ENCODE measurements at regions not wholly inside any gene's neighbourhood (a gene's known extent, or its start where the extent isn't known, plus 50 kb on each side); places are given as distances from the start of the nearest gene placed in this dataset.
"Not testable (repeated sequence)": the region's sequence is repeated elsewhere in the genome, so short reads cannot be mapped to it uniquely, and the experiment has no call there.

DNA sequence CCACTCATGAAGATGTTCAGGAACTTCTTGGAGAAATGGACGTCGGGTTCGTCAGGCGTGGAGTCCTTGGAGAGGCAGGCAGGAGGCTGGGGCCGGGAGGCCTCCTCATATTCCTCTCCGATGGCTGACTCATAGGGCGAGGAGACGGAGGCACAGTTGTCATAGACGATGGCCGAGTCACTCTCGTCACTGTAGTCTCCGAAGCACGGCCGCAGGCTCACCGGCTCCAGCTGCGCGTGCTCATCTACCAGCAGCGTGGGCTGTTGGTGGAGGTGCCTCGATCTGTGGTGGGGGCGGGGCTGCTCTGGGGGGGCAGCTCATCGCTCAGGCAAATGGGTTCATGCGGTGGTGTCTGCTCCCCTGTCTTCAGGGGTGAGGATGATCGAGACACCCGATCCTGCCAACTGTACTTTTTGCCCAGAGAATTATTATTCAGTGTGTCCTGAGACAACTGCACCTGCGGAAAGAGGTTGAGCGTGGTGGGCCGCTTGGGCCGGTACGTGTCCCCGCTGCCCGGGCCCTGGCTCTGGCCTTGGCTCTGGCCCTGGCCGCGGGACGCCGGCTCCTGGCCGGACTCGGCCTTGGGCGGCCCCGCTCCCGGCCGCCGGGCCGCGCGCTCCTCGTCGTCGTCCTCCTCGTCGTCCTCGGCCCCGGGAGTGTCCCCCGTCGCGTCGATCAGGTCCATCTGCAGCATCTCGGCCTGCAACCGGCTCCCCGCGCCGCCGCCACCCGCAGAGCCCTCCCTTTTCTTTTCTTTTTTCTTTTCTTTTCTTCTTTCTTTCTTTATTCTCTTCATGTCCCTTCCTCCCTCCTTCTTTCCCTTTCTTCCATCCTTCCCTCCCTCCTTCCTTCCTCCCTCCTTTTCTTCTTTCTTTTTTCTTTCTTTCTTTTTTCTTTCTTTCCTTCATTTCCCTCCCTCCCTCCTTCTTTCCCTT is 111.4 kb upstream of the PLEKHM1 start:
- not testable (repeated sequence) for H3K4me3 Mint-ChIP-seq, H3K4me1 Mint-ChIP-seq

DNA sequence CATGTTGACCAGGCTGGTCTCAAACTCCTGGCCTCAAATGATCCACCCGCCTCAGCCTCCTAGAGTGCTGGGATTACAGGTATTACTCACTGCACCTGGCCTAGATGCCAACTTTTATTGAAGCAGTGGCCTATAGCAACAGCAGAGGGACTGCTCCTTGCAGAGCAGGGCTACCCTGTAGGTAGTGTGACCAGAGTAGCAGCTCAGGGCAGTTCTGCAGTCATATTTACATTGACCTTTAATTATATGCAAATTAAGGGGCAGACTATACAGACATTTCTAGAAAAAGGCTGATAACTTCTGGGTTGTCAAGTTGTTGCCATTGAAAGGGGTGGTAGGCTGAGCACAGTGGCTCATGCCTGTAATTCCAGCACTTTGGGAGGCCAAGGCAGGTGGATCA is 115.2 kb upstream of the PLEKHM1 start:
- not testable (repeated sequence) for H3K9me3 Mint-ChIP-seq; H3K27me3 Mint-ChIP-seq (ENCODE audit: low read depth in 3 of 3); H3K27ac Mint-ChIP-seq; H3K36me3 Mint-ChIP-seq; H3K4me1 Mint-ChIP-seq; DNase-seq; H3K4me3 Mint-ChIP-seq

More for the DNA sequence above, 111.4 kb upstream of the PLEKHM1 start:
- H3K27ac Mint-ChIP-seq; H3K9me3 Mint-ChIP-seq; H3K27me3 Mint-ChIP-seq (ENCODE audit: low read depth in 3 of 3); DNase-seq; H3K36me3 Mint-ChIP-seq: not testable (repeated sequence)

DNA sequence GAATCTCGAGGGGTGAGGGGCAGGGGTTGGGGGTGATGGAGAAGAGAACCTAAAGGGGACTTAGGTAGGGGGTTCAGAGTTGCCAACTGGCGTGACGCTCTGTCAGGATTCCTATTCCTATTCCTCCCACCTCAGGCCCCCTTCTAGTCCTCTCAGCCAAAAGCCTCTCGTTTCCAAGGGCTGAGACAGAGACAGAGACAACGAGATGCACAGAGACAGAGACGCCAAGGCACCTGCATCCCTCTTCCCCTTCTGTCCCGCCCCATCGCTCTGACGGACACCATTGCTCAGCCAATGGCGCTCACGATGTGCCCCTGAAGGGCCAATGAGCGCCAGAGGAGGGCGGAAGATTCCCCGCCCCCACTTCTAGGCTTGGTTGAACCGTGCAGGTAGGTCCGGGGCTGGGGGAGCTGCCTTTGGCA is 129.5 kb upstream of the PLEKHM1 start:
- not testable (repeated sequence) for H3K36me3 Mint-ChIP-seq; H3K27me3 Mint-ChIP-seq (ENCODE audit: low read depth in 3 of 3); H3K4me1 Mint-ChIP-seq; H3K9me3 Mint-ChIP-seq
- Mint-ChIP-seq H3K27ac (peak overlapping the region in 4 of 6 donors; percentile 14 to 87 (median 72)), H3K4me3 (peak overlapping the region; percentile 77 to 87 (median 86))
- peak; percentile 71 to 84 (median 78) for DNase-seq

- DNase-seq, H3K4me1 Mint-ChIP-seq: not testable (repeated sequence)
These were observed 129.9 kb upstream of the PLEKHM1 start for GRCh38 chr17:45620468-45620867.

DNA sequence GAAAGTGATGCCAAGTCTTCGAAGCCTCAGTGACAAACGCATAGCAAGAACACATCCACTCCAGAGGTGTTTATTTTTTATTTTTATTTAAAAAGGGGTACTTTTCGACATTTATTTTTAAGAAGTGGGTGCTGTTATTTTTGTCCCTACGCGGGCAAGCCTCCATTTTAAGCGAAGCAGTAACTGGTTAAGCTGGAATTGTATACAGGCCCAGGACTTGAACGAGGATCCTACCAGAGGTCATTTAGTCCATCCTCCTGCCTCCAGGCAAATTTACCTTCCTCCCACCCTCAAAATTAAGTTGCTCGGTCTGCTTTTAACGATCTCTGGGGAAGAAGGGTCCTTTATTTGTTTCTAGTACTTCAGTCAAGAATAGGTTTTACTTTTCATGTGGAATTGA is 130.6 kb upstream of the PLEKHM1 start:
- H3K27ac Mint-ChIP-seq; H3K27me3 Mint-ChIP-seq (ENCODE audit: low read depth in 3 of 3); H3K36me3 Mint-ChIP-seq; DNase-seq; H3K4me1 Mint-ChIP-seq; H3K9me3 Mint-ChIP-seq: not testable (repeated sequence)
- H3K4me3 Mint-ChIP-seq, result peak overlapping the region in 4 of 5 donors; percentile 33 to 66 (median 56)

More at GRCh38 chr17:45620468-45620867, 129.9 kb upstream of the PLEKHM1 start:
- not testable (repeated sequence) for H3K9me3 Mint-ChIP-seq; H3K27ac Mint-ChIP-seq; H3K27me3 Mint-ChIP-seq (ENCODE audit: low read depth in 3 of 3); H3K36me3 Mint-ChIP-seq
- H3K4me3 Mint-ChIP-seq, result peak overlapping the region in 4 of 5 donors; percentile 77 to 86 (median 86)

- H3K9me3 Mint-ChIP-seq; H3K27ac Mint-ChIP-seq; DNase-seq; H3K27me3 Mint-ChIP-seq (ENCODE audit: low read depth in 3 of 3); H3K36me3 Mint-ChIP-seq; H3K4me1 Mint-ChIP-seq; H3K4me3 Mint-ChIP-seq: not testable (repeated sequence)
These were observed 131.8 kb upstream of the PLEKHM1 start for GRCh38 chr17:45622295-45622694.

DNA sequence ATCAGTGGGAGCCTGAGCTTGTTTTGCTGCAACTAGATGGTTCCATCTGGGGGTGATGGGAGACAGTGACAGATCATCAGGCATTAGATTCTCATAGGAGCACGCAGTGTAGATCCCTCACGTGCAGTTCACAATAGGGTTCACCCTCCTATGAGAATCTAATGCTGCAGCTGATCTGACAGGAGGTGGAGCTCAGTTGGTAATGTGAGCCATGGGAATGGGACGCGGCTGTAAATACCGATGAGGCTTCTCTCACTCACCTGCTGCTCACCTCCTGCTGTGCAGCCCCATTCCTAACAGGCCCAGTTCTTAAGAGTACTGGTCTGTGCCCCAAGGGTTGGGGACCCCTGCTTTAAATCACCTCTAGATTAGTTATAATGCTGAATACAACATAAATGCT is 137.5 kb upstream of the PLEKHM1 start:
- H3K4me3 Mint-ChIP-seq, result no peak overlapping the region
- no peaks in the 10 kb centered on the region for H3K4me1 Mint-ChIP-seq
- H3K36me3 Mint-ChIP-seq, result peaks cover 10 to 32% (median 20%) of the 10 kb centered on the region in 3 donors
- no peak overlapping the region for H3K27ac Mint-ChIP-seq
- no peak for DNase-seq
- no peaks in the 10 kb centered on the region for H3K27me3 Mint-ChIP-seq (ENCODE audit: low read depth in 3 of 3)
- H3K9me3 Mint-ChIP-seq, result no peaks in the 10 kb centered on the region

DNA sequence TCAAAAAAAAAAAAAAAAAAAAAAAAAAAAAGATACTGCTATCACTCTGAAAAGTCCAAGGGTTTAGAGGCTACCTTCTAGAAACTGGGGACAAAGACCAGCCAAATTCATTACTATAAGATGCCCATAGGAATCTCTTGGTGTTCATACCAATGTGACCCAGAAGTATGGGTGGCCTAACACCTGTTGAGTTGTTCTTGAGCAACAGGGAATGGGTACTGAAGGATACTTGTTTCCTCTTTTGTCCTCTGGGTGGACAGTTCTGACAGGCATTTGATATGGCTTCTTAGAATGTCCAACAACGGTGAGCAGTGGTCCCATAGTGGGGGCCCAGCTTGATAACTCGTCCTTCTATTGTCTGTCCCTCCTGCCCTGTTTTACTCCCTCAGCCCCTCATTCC is 141.4 kb upstream of the PLEKHM1 start:
- DNase-seq, result no peak
- Mint-ChIP-seq H3K27me3 (ENCODE audit: low read depth in 3 of 3) (no peaks in the 10 kb centered on the region), H3K9me3 (no peaks in the 10 kb centered on the region), H3K4me1 (no peaks in the 10 kb centered on the region), H3K36me3 (peaks cover 29 to 52% (median 29%) of the 10 kb centered on the region in 3 donors), H3K4me3 (no peak overlapping the region), H3K27ac (no peak overlapping the region)

DNA sequence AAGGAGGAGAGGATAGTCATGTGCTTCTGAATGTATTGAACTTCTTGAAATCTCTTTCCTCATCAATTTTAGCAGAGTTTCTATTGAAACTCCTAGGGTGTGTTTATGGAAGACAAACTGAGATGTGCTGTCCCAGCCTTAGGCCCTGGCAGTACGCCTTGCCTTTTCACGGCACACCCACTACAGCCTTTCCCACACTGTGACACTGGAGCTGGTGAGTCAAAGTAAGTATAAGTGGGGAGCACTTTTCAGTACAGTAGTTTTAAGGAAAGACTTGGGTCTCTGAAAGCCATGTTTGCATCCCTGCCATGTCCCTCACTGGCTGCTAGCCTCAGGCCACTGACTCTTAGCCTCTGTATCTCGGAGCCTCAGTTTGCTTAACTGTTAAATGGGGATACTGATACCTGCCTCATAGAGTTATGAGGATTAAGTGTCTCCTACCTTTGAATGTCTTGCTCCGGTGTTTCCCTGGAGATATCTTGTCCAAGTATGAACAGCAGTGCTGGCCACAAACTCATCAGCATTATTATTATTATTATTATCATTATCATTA is 144.7 kb upstream of the CRHR1 start:
- Mint-ChIP-seq H3K27ac (peak overlapping the region in 1 of 6 donors; percentile 34), H3K4me1 (peaks cover 15% of the 10 kb centered on the region in 2 donors), H3K36me3 (peaks cover 9 to 14% (median 14%) of the 10 kb centered on the region in 3 donors), H3K9me3 (no peaks in the 10 kb centered on the region), H3K27me3 (ENCODE audit: low read depth in 3 of 3) (peaks cover 3 to 9% (median 4%) of the 10 kb centered on the region in 3 donors), H3K4me3 (no peak overlapping the region)
- DNase-seq, result no peak

DNA sequence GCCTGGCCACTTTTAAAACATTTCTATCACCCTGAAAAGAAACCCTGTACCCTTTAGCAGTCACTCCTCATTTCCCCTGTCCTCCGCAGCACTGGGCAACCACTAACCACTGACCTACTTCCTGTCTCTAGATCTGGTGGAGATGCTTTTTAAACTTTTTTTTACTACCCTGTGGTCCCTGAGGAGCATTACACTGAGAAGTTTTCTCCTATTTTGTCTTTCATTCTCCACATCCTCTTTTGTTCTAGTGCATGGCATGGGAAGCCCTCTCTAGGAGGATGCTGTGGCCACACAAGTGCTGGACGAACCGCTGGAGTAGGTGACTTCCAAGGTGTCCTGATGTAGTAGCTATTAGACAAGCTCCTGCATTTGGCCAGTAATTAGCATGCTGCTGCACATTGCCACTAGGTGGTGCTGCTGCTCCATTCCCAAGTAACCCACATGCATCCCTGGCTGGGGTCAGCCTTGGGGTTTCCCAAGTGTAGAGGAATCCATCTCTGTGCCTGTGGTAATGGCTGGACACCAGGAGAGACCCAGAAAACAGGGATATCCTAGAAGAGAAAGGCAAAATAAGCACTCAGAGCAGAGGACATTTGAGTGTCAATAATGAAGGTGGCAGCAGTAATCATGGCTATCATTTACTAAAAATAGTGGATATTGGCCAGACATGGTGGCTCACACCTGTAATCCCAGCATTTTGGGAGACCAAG is 143.8 kb upstream of the CRHR1 start:
- Mint-ChIP-seq H3K4me1 (peaks cover 15% of the 10 kb centered on the region in 2 donors), H3K27me3 (ENCODE audit: low read depth in 3 of 3) (peaks cover 3 to 9% (median 8%) of the 10 kb centered on the region in 3 donors), H3K9me3 (no peaks in the 10 kb centered on the region), H3K27ac (peak overlapping the region; percentile 53 to 77 (median 66)), H3K4me3 (peak overlapping the region; percentile 44 to 73 (median 60)), H3K36me3 (peaks cover 9 to 12% (median 12%) of the 10 kb centered on the region in 3 donors)
- DNase-seq, result peak; percentile 76 to 81 (median 80)

DNA sequence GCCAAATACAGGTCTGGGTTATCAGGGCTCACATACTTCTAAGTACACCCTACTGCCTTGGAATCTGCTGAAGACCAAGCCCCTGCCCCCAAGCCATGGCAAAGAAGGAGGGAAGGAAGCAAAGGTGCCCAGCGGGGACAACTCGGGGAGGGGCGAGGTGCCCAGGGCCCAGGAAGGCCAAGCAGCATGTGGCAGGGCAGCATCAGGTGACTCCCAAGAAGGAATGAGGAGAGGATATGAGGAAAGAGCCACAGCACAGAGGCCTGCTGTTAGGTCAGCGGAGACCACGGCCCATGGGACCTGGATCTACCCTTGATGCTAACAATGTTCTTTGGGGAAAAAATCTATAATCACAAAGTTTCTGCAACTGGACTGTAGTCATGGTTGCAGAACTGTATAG is 142.6 kb upstream of the CRHR1 start:
- H3K36me3 Mint-ChIP-seq, result peaks cover 0 to under 1% (median 0%) of the 10 kb centered on the region in 3 donors
- peaks cover 3 to 9% (median 9%) of the 10 kb centered on the region in 3 donors for H3K27me3 Mint-ChIP-seq (ENCODE audit: low read depth in 3 of 3)
- H3K4me3 Mint-ChIP-seq, result no peak overlapping the region
- H3K9me3 Mint-ChIP-seq, result no peaks in the 10 kb centered on the region
- no peak overlapping the region for H3K27ac Mint-ChIP-seq
- peaks cover 20 to 21% of the 10 kb centered on the region in 2 donors for H3K4me1 Mint-ChIP-seq
- DNase-seq, result no peak

DNA sequence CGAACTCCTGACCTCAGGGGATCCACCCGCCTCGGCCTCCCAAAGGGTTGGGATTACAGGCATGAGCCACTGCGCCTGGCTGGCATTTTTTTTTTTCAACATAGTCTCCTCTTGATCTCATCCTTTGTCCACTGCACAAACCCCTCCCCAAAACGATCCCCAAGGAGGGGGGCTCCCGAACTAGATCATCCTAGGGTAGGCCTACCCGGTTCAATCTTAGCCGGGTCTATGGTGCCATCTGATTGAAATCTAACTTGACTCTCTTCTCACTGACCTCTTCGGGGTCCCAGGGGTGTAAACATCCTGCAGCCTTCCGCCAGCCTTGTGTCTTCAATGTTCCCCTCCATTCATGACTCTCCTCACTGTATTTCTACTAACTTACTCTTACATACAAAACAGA is 140.5 kb upstream of the CRHR1 start:
- Mint-ChIP-seq H3K9me3 (no peaks in the 10 kb centered on the region), H3K4me1 (peaks cover 20 to 24% of the 10 kb centered on the region in 2 donors), H3K27ac (peak overlapping the region in 1 of 6 donors; percentile 7), H3K36me3 (peaks cover 0 to 4% (median 0%) of the 10 kb centered on the region in 3 donors), H3K4me3 (no peak overlapping the region), H3K27me3 (ENCODE audit: low read depth in 3 of 3) (peaks cover 5 to 12% (median 9%) of the 10 kb centered on the region in 3 donors)
- DNase-seq, result no peak

DNA sequence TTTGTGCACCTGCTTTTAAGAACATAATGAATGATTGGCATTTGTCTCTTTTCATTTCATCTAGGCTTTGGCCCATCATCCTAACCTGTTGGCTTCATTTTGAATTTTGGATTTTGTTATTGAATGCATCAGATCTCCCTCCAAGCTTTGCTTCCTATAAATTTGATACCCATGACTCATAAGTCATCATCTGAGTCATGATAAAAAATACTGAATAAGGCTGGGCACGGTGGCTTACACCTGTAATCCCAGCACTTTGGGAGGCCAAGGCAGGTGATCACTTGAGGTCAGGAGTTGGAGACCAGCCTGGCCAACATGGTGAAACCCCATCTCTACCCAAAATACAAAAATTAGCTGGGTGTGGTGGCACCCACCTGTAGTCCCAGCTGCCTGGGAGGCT is 139.5 kb upstream of the CRHR1 start:
- not testable (repeated sequence) for H3K27ac Mint-ChIP-seq; H3K36me3 Mint-ChIP-seq; H3K4me3 Mint-ChIP-seq; H3K27me3 Mint-ChIP-seq (ENCODE audit: low read depth in 3 of 3); DNase-seq; H3K9me3 Mint-ChIP-seq
- peaks cover 14 to 19% of the 10 kb centered on the region in 2 donors for H3K4me1 Mint-ChIP-seq

GRCh38 chr17:45645330-45645729 is 138.8 kb upstream of the CRHR1 start:
- Mint-ChIP-seq H3K9me3 (no peaks in the 10 kb centered on the region), H3K36me3 (peaks cover 0 to 4% (median 3%) of the 10 kb centered on the region in 3 donors), H3K27ac (no peak overlapping the region), H3K27me3 (ENCODE audit: low read depth in 3 of 3) (peaks cover 4 to 10% (median 8%) of the 10 kb centered on the region in 3 donors), H3K4me3 (no peak overlapping the region), H3K4me1 (peaks cover 7 to 12% of the 10 kb centered on the region in 2 donors)
- no peak for DNase-seq

All from immature natural killer cell (primary cell).